ENCODE measurements at regions not wholly inside any gene's neighbourhood (a gene's known extent, or its start where the extent isn't known, plus 50 kb on each side); places are given as distances from the start of the nearest gene placed in this dataset.

DNA sequence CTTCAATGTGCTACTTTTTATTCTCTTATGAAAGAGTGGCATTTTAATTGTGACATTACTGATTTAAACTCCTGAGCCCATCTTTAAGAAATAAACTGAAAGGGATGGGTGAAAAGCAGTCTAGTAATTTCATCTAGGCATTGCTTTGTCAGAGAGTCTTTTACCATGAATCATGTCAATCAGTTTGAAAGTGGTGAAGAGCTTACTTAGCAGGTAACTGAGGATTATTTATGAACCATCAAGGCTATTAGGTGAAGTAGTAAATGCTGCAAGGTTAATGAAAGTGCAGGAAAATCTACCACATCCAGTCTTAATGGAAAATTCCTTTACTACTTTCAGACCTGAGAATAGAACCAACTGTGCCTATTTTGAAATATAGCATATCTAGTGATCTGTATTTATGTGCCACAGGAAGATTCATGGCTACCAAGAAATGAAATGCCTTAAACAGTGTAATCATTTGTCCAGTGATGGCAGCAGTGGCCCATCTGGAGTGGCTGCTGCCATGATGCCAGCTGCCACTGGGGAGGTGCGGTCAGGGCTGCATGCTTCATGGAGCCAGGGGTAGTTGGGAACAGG, 368.9 kb downstream of the SLITRK6 start:
- TF ChIP-seq, protein P1, sequence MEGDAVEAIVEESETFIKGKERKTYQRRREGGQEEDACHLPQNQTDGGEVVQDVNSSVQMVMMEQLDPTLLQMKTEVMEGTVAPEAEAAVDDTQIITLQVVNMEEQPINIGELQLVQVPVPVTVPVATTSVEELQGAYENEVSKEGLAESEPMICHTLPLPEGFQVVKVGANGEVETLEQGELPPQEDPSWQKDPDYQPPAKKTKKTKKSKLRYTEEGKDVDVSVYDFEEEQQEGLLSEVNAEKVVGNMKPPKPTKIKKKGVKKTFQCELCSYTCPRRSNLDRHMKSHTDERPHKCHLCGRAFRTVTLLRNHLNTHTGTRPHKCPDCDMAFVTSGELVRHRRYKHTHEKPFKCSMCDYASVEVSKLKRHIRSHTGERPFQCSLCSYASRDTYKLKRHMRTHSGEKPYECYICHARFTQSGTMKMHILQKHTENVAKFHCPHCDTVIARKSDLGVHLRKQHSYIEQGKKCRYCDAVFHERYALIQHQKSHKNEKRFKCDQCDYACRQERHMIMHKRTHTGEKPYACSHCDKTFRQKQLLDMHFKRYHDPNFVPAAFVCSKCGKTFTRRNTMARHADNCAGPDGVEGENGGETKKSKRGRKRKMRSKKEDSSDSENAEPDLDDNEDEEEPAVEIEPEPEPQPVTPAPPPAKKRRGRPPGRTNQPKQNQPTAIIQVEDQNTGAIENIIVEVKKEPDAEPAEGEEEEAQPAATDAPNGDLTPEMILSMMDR (conservative IDR thresholded peaks at IDR 0.05; ENCODE audit: low read depth, low read length): no peak
- TF ChIP-seq EZH2 (IDR thresholded peaks at IDR 0.05; ENCODE audit: low read length, unreplicated experiment): no peak
